H9 (cell line): ENCODE measurements at regions not wholly inside any gene's neighbourhood (a gene's known extent, or its start where the extent isn't known, plus 50 kb on each side); places are given as distances from the start of the nearest gene placed in this dataset.

ENCODE experiments used
- DNase-seq: peaks from one replicate; pipeline ENCODE4 v3.0.0-alpha.2; 2017
- H2AFZ ChIP-seq: one replicate; pipeline ENCODE4 v1.6.1; 2013; ENCODE audit warnings: mild to moderate bottlenecking, low read length, control low read depth, moderate library complexity
- H2AK5ac ChIP-seq: 2 replicates; pipeline ENCODE4 v1.6.1; 2013; ENCODE audit warnings: low read length, control low read depth, mixed read lengths; ENCODE audit not compliant: insufficient read length
- H2BK120ac ChIP-seq: one replicate; pipeline ENCODE4 v1.6.1; 2013; ENCODE audit warnings: low read depth, mild to moderate bottlenecking, low read length, control low read depth, inconsistent platforms; ENCODE audit not compliant: poor library complexity, severe bottlenecking
- H2BK12ac ChIP-seq: 2 replicates; pipeline ENCODE4 v1.6.1; 2013; ENCODE audit warnings: low read length, control low read depth, mixed read lengths, low read depth; ENCODE audit not compliant: insufficient read length
- H2BK15ac ChIP-seq: 2 replicates; pipeline ENCODE4 v1.6.1; 2013; ENCODE audit warnings: low read depth, low read length, control low read depth
- H2BK20ac ChIP-seq: one replicate; pipeline ENCODE4 v1.6.1; 2013; ENCODE audit warnings: low read depth, mild to moderate bottlenecking, low read length, control low read depth, inconsistent platforms; ENCODE audit not compliant: poor library complexity, severe bottlenecking
- H2BK5ac ChIP-seq: 2 replicates; pipeline ENCODE4 v1.6.1; 2013; ENCODE audit warnings: low read length, control low read depth, mixed read lengths; ENCODE audit not compliant: insufficient read length
- H3K14ac ChIP-seq: 2 replicates; pipeline ENCODE4 v1.6.1; 2013; ENCODE audit warnings: low read length, control low read depth; ENCODE audit not compliant: insufficient read depth
- H3K18ac ChIP-seq: 2 replicates; pipeline ENCODE4 v1.6.1; 2013; ENCODE audit warnings: low read depth, mild to moderate bottlenecking, mixed read lengths, low read length, control low read depth; ENCODE audit not compliant: insufficient read length
- H3K23ac ChIP-seq: 2 replicates; pipeline ENCODE4 v1.6.1; 2013; ENCODE audit warnings: low read length, control low read depth, mixed read lengths, low read depth; ENCODE audit not compliant: insufficient read length
- H3K23me2 ChIP-seq: 2 replicates; pipeline ENCODE4 v1.6.1; 2013; ENCODE audit warnings: low read depth, mild to moderate bottlenecking, mixed read lengths, low read length, control low read depth; ENCODE audit not compliant: insufficient read length, poor library complexity, severe bottlenecking
- H3K27ac ChIP-seq: 2 replicates; pipeline ENCODE4 v1.5.1; 2013; ENCODE audit warnings: low read length, control low read depth, mixed read lengths, low read depth; ENCODE audit not compliant: insufficient read length
- H3K27me3 ChIP-seq: 2 replicates; pipeline ENCODE4 v1.6.1; 2013; ENCODE audit warnings: low read length, control low read depth, inconsistent platforms; ENCODE audit not compliant: insufficient read depth
- H3K4ac ChIP-seq: 2 replicates; pipeline ENCODE4 v1.6.1; 2013; ENCODE audit warnings: low read depth, mild to moderate bottlenecking, control low read depth, inconsistent platforms, low read length, moderate library complexity
- H3K4me1 ChIP-seq: 2 replicates; pipeline ENCODE4 v1.6.1; 2013; ENCODE audit warnings: low read length, control low read depth, inconsistent platforms; ENCODE audit not compliant: insufficient read depth
- H3K4me2 ChIP-seq: 2 replicates; pipeline ENCODE4 v1.6.1; 2013; ENCODE audit warnings: low read length, control low read depth, mixed read lengths; ENCODE audit not compliant: insufficient read length, insufficient read depth
- H3K56ac ChIP-seq: 2 replicates; pipeline ENCODE4 v1.6.1; 2013; ENCODE audit warnings: low read depth, mild to moderate bottlenecking, mixed read lengths, low read length, control low read depth; ENCODE audit not compliant: insufficient read length
- H3K79me1 ChIP-seq: 2 replicates; pipeline ENCODE4 v1.6.1; 2013; ENCODE audit warnings: low read depth, mild to moderate bottlenecking, moderate library complexity, low read length, control low read depth, inconsistent platforms; ENCODE audit not compliant: insufficient read depth, poor library complexity, severe bottlenecking
- H3K79me2 ChIP-seq: 2 replicates; pipeline ENCODE4 v1.6.1; 2013; ENCODE audit warnings: low read length, control low read depth, inconsistent platforms; ENCODE audit not compliant: insufficient read depth
- H3K9ac ChIP-seq: 2 replicates; pipeline ENCODE4 v1.6.1; 2013; ENCODE audit warnings: low read length, control low read depth, mixed read lengths; ENCODE audit not compliant: insufficient read length; ENCODE audit errors: extremely low read depth
- H3K9me3 ChIP-seq: one replicate; pipeline ENCODE4 v1.6.1; 2013; ENCODE audit warnings: low read depth, low read length, inconsistent platforms; ENCODE audit not compliant: control insufficient read depth
- H3T11ph ChIP-seq: one replicate; pipeline ENCODE4 v1.6.1; 2013; ENCODE audit warnings: mild to moderate bottlenecking, low read length, control low read depth, inconsistent platforms
- H4K20me1 ChIP-seq: one replicate; pipeline ENCODE4 v1.6.1; 2013; ENCODE audit not compliant: control insufficient read depth, insufficient read length, insufficient read depth
- H4K5ac ChIP-seq: 2 replicates; pipeline ENCODE4 v1.6.1; 2013; ENCODE audit warnings: low read depth, mild to moderate bottlenecking, mixed read lengths, low read length, control low read depth; ENCODE audit not compliant: insufficient read length
- H4K8ac ChIP-seq: replicated peaks from 2 replicates; pipeline ENCODE4 v1.6.1; 2013; ENCODE audit warnings: low read length, control low read depth, mixed read lengths, low read depth; ENCODE audit not compliant: insufficient read length
- H4K91ac ChIP-seq: 2 replicates; pipeline ENCODE4 v1.6.1; 2013; ENCODE audit warnings: low read depth, mild to moderate bottlenecking, moderate library complexity, mixed read lengths, low read length, control low read depth; ENCODE audit not compliant: insufficient read length
- H3K27ac Mint-ChIP-seq, 3 experiments: 2 replicates in 2 of 3; 3 replicates in 1 of 3; pipeline ENCODE4 v1.8.0; 2020 to 2021; ENCODE audit warnings: mixed read lengths in 3 of 3, mild to moderate bottlenecking in 1 of 3, moderate library complexity in 1 of 3
- H3K27me3 Mint-ChIP-seq: 2 replicates; pipeline ENCODE4 v1.8.0; 2021; ENCODE audit warnings: low read depth, mild to moderate bottlenecking, moderate library complexity, mixed read lengths
- H3K36me3 Mint-ChIP-seq, 3 experiments: 2 replicates in 2 of 3; 3 replicates in 1 of 3; pipeline ENCODE4 v1.8.0; 2020 to 2021; ENCODE audit warnings: low read depth in 3 of 3, mixed read lengths in 3 of 3; ENCODE audit not compliant: insufficient read depth in 1 of 3
- H3K4me1 Mint-ChIP-seq, 2 experiments: 2 replicates each; pipeline ENCODE4 v1.8.0; 2020; ENCODE audit warnings: mixed read lengths in 2 of 2
- H3K4me3 Mint-ChIP-seq, 2 experiments: 2 replicates in 1 of 2; 3 replicates in 1 of 2; pipeline ENCODE4 v1.8.0; 2020 to 2021; ENCODE audit warnings: mild to moderate bottlenecking in 2 of 2, mixed read lengths in 2 of 2, moderate library complexity in 1 of 2
- H3K9me3 Mint-ChIP-seq, 2 experiments: 2 replicates in 1 of 2; 3 replicates in 1 of 2; pipeline ENCODE4 v1.8.0; 2020; ENCODE audit warnings: mild to moderate bottlenecking in 2 of 2, mixed read lengths in 2 of 2, moderate library complexity in 1 of 2
- WGBS: extraction: QIAGEN DNeasy Blood & Tissue Kit; methylation state at CpG from one replicate; pipeline ENCODE4 v1.1.7; 2013; ENCODE audit warnings: missing lambda C conversion rate, low lambda C conversion rate, mixed read lengths; ENCODE audit not compliant: insufficient read length; ENCODE audit errors: extremely low coverage; 5-methylcytosine and 5-hydroxymethylcytosine counted together
- TF ChIP-seq, protein P1 (sequence below): fragments of 200-600 bp; sonication (generic); conservative IDR thresholded peaks from 3 replicates; pipeline ENCODE4 v1.8.0; 2021; ENCODE audit warnings: antibody characterized with exemption, mild to moderate bottlenecking

- WGBS: no CpG with 5 or more reads among the region's 2 CpGs
- no peak overlapping the region for H3K4me2 ChIP-seq
- DNase-seq: no peak
- H3K23me2 ChIP-seq: no peaks in the 10 kb centered on the region
- no peak overlapping the region for H2BK120ac ChIP-seq
- H3K56ac ChIP-seq: no peak overlapping the region
- no peaks in the 10 kb centered on the region for H3K79me1 ChIP-seq
- no peak overlapping the region for H3K18ac ChIP-seq
- H2BK12ac ChIP-seq: no peak overlapping the region
- no peaks in the 10 kb centered on the region for H3K4me1 ChIP-seq
- H3K9ac ChIP-seq: no peak overlapping the region
- H4K91ac ChIP-seq: no peak overlapping the region
- H3K14ac ChIP-seq: no peak overlapping the region
- no peaks in the 10 kb centered on the region for H4K20me1 ChIP-seq
- H3K27me3 ChIP-seq: no peaks in the 10 kb centered on the region
- H3K23ac ChIP-seq: no peak overlapping the region
- H2BK15ac ChIP-seq: no peak overlapping the region
- H2AK5ac ChIP-seq: no peak overlapping the region
- no peak overlapping the region for H3T11ph ChIP-seq
- H4K5ac ChIP-seq: no peak overlapping the region
- H3K9me3 ChIP-seq: no peaks in the 10 kb centered on the region
- TF ChIP-seq, protein P1, sequence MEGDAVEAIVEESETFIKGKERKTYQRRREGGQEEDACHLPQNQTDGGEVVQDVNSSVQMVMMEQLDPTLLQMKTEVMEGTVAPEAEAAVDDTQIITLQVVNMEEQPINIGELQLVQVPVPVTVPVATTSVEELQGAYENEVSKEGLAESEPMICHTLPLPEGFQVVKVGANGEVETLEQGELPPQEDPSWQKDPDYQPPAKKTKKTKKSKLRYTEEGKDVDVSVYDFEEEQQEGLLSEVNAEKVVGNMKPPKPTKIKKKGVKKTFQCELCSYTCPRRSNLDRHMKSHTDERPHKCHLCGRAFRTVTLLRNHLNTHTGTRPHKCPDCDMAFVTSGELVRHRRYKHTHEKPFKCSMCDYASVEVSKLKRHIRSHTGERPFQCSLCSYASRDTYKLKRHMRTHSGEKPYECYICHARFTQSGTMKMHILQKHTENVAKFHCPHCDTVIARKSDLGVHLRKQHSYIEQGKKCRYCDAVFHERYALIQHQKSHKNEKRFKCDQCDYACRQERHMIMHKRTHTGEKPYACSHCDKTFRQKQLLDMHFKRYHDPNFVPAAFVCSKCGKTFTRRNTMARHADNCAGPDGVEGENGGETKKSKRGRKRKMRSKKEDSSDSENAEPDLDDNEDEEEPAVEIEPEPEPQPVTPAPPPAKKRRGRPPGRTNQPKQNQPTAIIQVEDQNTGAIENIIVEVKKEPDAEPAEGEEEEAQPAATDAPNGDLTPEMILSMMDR: no peak
- H3K4ac ChIP-seq: no peak overlapping the region
- H4K8ac ChIP-seq: no peak overlapping the region
- H3K9me3 Mint-ChIP-seq: no peaks in the 10 kb centered on the region
- H2BK20ac ChIP-seq: no peak overlapping the region
- H3K4me1 Mint-ChIP-seq: no peaks in the 10 kb centered on the region
- no peak overlapping the region for H2BK5ac ChIP-seq
- no peaks in the 10 kb centered on the region for H3K79me2 ChIP-seq
- H3K4me3 Mint-ChIP-seq: no peak overlapping the region
- H3K27me3 Mint-ChIP-seq: no peaks in the 10 kb centered on the region
- H2AFZ ChIP-seq: no peak overlapping the region
- H3K27ac Mint-ChIP-seq: no peak overlapping the region
- H3K36me3 Mint-ChIP-seq: no peaks in the 10 kb centered on the region
- no peak overlapping the region for H3K27ac ChIP-seq
Measured at GRCh38 chr13:81247711-81248110, 906.8 kb upstream of the SPRY2 start.
